HG02885 (cell line): ENCODE measurements at regions not wholly inside any gene's neighbourhood (a gene's known extent, or its start where the extent isn't known, plus 50 kb on each side); places are given as distances from the start of the nearest gene placed in this dataset.

Source experiments
- ATAC-seq: cut with Tn5 transposase; IDR thresholded peaks from one replicate; pipeline ENCODE4 v1.9.1; 2021; ENCODE audit warnings: mild to moderate bottlenecking; ENCODE audit not compliant: unreplicated experiment, poor library complexity

DNA sequence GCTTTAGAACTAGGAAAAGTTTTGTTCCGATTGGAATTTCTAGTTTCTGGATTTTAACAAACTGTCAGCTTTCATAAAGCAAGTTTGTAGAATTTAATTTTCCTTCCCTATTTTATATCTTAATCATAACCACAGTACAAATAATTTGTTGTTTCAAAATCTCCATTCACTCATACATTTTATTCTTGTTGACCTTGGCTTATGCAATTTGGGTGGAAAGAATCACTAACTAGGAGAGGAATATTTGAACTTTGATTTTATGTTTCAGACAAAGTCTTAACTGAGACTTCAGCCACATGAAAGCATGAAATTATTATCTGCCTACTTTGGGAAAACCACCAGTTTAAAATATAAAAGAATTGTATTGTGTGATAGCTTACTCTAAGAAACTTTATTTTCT lies 427.9 kb downstream of the SPRY1 start:
- ATAC-seq: no peak

DNA sequence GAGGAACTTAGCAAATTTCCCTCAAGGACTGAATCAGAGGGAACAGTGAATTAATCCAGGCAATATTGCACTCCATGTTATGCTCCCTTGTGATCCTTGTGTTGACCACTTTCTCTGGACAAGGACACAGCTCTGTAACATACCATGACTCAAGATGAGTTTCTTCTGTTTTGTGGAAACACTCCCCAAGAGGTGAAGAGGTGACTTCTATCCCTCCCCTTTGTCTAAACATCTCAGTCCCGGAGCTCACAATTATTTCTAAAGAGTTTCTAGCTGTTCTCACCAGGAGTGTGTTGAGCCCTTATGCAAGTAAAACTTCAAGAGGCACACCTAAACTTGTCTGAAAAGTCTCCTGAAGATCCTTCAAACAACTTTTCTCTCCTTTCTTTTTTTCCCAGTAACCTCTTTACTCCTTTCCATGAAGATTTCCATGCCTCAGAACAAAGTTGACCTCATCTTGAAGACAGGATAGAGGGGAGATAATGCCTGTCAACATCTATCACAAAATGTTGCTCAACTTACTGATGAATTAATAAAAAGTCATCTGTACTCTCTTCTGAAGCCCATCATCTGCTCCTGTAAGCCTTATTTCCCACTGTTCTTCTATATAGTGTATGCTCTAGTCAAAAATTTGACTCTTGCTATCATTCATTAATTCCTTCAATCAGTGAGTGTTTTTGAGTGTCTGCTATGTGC lies 429.1 kb downstream of the SPRY1 start:
- no peak for ATAC-seq

DNA sequence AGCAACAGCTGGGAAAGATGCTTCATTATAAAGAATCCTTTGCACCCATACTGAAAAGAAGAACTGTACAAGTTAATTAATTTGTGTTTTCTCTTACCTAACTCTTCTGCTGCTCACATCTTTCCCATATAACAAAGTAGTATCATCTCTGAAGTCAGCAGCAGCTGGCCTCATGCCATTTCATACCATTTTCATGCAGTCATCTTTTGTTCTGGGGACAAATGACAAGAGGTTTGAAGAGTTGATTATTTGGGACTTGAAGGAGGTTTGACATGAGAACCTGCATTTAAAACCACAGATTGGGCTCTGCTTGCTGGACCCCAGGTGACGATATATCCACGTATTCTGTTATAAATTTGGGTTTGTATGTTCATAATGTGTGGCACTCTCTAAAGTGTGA lies 430.3 kb downstream of the SPRY1 start:
- ATAC-seq: no peak

DNA sequence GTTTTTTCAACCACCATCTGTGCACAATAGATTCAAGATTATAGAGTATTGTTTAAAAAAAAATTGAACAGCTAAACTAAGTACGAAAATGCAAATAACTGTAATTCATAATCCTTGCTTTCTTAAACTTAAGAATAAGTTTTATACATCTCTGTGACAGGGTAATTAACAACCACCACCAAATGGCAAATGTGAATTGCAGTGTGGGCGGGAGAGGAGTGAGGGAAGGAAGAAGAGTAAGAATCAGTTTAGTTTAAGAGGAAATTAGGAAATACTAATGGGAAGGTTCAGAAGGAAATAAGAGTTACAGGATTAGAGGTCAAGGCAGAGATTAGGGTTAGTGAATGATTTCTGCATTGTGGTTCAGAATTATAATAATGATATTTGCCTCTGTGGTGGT lies 430.9 kb downstream of the SPRY1 start:
- no peak for ATAC-seq

DNA sequence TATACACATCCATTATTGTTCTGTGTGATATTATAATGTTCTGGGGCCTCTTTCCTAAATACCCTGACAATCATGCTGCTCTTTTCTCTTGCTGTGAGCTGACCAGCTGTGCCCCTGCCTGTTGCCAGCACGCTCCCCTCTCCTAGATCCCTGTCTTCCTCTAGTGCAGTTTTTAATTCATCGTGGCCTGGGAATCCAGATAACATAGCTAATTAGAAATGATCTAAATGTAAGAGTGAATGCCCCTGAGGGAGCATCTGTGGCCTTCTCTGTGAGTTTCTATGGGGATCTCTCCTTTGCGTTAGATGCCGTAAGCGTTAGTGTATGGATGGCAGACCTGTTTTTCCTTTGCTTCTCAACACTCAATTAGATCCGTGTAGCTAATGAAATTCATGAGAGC lies 434.3 kb downstream of the SPRY1 start:
- no peak for ATAC-seq

DNA sequence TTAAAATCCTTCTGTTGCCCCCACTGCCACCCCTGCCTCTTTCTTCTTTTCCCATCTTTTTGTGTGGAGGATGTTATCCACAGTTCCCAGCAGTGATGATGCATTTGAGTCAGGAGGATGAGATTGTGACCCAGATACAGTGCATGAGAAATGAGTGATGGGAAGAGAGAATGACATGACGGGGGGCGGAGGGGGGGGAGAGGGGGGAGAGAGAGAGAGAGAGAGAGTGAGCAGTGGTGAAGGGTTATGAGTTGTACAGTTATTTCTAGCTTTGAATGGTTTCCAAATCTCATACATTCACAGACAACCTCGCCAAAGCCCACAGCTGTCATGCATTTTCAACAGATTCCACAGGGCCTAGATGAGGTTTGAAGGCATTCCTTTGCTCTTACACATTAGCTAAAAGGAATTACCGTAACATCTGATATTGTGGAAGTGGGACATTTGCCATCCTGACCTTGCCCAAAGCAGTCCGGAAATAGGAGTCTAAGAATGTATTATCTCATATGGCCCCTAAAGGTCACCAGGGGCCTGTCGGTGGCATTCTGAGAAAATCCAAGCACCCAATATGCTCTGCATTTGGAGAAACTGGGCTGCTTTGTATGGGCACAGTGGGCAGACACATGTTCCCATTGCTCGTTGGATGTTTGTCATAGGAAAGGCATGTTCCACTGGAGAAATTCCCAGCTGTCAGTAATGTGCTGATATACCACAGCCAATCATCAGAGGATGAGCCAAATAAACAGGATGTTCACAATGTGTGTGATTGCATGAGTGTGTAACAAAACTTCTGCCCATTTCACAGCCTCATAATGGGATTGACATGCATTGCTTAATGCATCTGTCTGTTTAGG lies 435.8 kb downstream of the SPRY1 start:
- ATAC-seq: no peak

DNA sequence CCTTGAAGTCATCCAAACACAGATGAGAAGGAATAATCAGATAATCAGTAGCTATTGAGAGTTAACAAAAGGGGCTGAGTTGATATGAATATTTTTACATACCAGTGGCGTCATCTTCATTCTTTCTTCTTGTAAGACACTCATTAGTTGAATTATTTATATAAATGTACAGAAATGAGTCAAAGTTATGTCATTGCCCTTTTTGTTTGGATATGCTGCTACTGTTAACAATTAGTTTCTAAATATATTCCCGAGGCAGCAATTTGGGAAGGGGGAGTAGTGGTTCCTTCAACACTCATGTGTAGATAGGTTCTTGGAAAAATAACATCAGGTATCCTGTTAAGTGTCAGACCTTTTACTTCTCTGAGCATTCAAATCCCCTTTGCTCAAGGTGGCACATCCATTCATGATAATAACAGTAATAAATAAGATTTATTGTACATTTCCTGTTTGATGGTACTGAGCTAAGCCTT lies 436.6 kb downstream of the SPRY1 start:
- no peak for ATAC-seq

DNA sequence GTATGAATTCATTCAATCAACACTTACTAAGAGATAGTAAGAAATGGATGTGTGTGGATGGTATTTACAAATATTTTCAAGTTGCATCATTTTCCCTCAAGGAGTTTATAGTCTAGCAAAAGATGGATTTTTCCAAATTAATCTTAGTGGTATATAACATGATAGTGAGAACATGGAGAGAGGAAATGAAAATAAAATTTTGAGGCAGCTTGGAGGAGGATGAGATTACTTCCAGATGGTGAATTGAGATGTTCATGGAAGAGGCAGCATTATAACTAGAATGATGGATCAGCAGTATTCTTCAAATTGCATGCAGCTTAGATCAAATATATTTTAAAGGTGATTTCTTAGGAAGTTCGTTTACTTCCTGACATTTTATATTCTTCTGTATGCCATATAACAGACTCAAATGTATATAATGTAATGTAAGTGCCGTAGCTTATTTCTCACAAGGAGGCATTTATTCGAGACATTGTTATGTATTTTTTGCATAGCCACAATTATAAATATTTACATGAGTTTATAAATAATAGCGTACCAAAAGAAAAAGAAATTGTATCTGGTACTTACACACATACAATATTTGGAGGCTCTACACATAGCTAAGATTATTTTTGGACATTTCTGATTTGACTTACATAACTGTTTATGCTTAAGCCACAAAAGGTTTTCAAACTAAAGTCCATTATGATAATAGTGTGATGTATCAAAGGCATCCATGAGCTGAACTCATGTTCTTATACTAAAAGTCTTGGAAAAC lies 439.4 kb downstream of the SPRY1 start:
- ATAC-seq: no peak

DNA sequence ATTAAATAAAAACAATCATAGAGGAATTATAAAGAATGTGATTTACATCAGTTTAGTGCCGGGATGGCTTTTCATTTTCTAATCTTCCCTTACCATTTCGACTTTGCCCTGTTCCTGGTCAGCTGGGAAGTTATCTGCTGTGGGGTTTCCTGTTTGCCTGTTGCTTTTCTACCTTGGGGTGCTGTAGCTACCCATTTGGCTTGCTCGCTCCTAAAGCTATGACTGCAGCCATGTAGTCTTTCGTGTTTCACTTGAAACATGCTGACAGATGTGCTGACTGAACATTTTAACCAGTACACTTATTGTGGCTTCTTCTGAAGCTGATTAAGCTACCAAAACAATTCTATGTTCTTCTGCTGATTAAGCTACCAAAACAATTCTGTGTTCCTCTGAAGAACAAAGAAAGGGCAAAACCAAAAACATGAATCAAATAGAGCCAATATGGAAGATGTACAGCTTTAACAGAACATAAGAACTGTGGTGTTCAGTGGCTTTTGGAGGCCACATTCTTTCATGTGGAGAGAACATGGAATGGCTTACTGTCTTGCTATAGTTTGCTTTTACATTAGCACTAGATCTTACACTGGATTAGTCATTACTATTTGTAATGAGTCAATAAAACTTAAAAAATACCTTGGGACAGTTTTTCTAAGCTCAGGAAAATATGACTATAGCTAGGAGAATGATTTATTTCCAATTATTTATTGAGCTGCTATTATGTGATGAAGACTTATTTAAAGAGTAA lies 440.4 kb downstream of the SPRY1 start:
- ATAC-seq: no peak

DNA sequence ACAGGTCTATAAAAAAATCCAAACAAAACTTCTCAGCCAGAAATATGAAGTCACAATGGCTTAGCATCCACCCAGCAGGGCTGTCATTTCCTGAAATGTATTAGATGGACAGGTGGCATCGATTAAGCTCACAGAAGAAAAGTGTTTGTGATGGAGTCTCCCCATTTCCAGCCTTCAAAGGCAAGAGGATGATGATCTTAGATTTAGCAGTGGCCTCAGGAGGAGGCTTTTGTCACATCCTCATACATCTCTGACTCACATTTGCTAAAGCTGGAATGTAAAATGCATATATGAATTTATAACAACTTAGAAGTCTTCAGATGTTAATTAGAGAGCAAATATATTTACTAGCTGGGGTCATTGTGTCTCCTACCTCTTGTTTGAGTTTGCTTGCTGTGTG lies 441.9 kb downstream of the SPRY1 start:
- ATAC-seq: no peak

DNA sequence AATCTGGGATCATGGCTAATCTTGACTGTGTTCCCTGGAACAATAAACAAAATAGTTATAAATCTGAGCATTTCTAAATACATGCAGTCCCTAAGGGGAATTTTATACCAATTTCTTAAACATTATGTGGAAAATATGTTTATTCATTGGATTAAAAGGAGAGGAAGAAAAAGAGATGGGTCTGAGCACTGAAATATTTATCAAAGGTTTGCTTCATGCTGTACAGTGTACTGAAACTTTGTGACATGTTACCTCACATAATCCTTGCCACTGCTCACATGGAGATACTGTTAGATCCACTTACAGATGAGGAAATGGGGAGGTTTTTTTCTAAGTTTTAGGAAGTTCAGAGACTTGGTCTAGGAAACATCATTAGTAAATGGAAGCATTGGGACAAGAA lies 443.6 kb downstream of the SPRY1 start:
- ATAC-seq: no peak

DNA sequence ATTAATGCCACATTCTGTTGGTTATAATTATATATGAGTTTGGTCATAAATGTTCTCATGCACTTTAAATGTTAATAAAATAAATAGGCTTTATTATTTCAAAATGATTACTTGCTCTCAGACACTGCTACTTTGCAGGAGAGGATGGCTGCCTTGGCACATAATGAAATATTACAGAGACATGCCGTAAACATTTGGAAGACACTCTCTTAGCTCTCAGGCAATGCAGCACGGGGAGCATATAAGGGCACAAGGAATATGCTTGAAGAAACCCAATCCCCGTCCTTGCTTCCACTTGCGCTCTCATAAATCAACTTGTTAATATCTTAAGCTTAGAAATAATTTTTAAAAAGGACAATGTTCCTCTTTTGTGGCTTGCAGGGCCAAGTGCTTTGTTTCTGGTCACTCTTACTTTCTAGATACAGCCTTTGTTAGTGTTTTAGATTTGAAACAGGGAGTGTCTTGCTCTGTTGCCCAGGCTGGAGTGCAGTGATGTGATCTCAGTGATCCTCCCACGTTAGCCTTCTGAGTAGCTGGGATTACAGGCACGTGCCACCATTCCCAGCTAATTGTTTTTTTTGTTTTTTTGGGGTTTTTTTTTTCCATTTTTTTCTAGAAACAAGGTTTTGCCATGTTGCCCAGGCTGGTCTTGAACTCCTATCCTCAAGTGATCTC lies 445.0 kb downstream of the SPRY1 start:
- ATAC-seq: no peak

DNA sequence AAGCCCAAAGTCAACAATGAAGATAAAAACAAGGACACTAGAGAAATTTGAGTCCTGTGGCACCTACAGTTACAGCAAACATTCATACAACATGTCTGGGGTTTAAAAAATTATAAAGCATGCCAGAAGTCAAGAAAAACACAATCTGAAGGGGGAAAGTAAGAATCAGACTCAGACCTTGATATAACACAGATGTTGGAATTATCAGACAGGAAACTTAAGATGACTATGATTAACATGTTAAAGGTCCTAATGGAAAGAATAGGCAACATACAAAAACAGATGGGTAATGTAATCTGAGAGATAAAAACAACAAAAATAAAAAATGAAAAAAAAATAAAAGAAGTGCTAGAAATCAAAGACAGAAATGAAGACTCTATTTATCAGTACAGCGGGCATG lies 446.5 kb downstream of the SPRY1 start:
- no peak for ATAC-seq

DNA sequence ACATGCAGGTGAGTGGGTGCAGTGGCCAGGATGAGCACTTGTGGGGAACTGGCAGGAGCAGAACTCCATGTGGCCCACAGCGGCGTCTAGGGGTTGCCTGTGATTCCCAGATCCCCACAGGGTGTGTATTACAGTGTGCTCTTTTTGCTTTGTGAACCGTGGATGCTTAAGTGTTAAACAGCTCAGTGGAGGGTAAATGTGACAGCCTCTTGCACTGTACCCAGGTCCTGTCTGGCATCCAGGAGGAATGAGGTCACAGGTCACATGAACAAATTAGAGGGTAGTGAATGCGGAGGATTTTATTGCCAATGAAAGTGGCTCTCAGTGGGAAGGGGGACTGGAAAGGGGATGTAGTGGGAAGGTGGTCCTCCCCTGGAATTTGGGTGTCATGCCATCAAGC lies 447.8 kb downstream of the SPRY1 start:
- no peak for ATAC-seq

DNA sequence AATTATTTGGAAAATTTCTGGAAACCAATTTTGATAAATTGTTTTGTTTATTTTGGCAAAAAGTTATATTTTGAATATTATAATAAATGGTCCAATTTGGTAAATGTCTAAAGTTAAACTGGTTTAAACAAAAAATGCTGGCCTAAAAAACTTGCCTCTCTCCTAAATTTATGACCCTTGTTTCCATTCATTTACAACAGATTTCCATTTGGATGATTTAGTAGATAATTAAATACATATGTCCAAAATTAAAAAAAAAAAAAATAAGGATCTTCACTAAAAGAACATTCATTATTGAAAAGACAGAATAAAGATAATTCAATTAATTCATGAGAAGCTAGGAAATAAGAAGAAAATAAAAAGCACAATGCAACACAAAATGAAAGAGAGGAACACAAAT lies 449.5 kb downstream of the SPRY1 start:
- ATAC-seq: no peak

DNA sequence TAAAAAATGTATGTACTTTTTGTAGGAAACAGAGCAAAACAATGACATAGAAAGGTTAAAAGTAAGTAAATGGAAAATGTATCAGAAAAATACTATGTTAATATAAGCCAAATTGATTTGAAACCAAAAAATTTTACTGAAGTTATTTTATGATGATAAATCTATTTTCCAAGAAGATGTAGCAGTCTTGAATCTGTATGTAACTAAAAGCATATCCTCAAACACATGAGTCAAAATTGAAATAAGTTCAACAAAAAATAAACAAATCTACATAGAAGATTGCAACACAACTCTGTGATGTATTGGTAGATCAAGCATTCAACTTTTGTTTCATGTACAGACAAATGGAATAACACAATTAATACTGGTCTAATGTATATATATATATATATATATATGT lies 450.0 kb downstream of the SPRY1 start:
- ATAC-seq: no peak

DNA sequence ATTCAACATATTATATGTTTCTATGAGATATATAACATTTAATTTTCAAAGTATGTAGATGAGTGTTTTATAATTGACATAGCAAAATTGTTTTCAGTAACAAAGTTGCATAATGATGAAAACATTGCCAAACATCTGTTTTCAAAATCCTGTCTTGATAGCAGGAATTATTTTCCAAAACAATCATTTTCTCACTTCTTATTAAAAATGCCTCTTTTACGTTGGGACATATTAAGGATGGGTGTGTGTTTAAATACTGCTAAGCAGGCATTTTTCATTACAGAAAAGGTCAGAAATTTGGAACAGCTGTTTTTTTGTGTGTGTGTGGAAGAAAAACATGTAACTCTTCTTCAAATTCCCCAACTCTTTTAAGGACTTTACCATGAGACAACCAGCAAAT lies 452.0 kb downstream of the SPRY1 start:
- no peak for ATAC-seq

DNA sequence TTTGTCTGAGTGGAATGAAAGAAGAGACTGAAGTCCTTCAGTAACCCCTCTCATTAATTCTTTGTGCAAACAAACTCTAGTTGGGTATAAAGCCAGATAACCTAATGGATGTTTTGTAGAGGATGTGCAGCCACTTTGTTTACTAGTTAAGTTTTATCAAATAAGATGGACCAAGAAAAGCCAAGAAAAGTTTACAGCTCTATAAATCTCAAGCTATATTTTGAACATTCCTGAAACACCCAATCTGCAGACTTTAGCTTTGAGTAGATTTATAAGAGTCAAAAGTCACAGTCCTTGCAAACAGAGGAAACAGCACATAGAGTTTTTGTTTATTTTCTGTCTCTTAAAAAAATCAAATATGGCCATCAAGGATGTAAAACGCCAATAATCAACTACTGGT lies 452.9 kb downstream of the SPRY1 start:
- no peak for ATAC-seq

DNA sequence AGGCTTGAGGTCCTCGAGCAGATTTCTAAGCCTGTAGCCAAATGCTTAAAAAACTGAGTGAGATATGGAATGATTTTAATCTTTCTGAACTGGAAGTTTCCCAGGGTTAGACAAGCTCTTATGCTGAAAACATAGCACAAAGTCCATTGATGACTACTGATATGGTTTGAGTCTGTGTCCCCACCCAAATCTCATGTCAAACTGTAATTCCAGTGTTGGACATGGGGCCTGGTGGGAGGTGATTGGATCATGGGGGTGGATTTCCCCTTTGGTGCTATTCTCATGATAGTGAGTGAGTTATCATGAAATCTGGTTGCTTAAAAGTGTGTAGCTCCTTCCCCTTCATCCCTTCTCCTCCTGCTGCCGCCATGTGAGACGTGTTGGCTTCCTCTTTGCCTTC lies 454.9 kb downstream of the SPRY1 start:
- no peak for ATAC-seq

DNA sequence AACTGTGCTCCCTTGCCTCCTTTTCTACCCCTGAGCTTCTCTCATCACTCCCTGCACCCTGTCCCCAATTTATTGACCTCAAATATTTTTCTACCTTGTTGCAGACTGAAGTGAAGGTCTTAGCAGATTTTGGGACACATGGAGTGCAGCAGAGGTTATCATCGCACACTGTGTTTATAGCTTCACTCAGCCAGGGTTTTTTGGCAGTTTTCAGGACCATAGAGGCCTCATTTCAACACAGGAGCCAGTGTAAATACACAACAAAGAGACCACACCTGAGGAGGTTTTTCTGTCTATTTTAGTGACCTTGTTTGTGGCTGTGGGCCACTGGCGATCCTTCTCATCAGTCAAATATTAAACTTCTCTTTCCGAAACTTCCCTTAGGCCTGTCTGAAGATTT lies 457.1 kb downstream of the SPRY1 start:
- ATAC-seq: no peak
